Right lobe of liver (tissue), 6 donors: ENCODE measurements at regions not wholly inside any gene's neighbourhood (a gene's known extent, or its start where the extent isn't known, plus 50 kb on each side); places are given as distances from the start of the nearest gene placed in this dataset.

Experiments used
- ATAC-seq, 4 donors: fragments of 200-7000 bp; cut with Tn5 transposase; one replicate each; pipeline ENCODE4 v1.9.1; 2020; ENCODE audit warnings: mild to moderate bottlenecking in 4 of 4, moderate library complexity in 4 of 4
- DNase-seq, 3 donors: peaks; one replicate each; pipeline ENCODE4 v3.0.0-alpha.2; 2020
- H3K27ac ChIP-seq, 3 donors: fragments of 200-600 bp; one replicate each; pipeline ENCODE4 v1.8.0; 2022
- H3K27me3 ChIP-seq, 2 donors: fragments of 200-600 bp; one replicate each; pipeline ENCODE4 v1.8.0; 2022
- H3K36me3 ChIP-seq, 4 donors: fragments of 200-600 bp; sonication (generic) in 1 of 4; one replicate each; pipeline versions ENCODE4 v1.5.1 to v1.8.0; 2017 to 2022; ENCODE audit warnings: control low read depth in 1 of 4
- H3K4me1 ChIP-seq, 4 donors: fragments of 200-600 bp; sonication (generic) in 1 of 4; one replicate each; pipeline versions ENCODE4 v1.5.1 to v1.8.0; 2017 to 2022; ENCODE audit warnings: control low read depth in 1 of 4
- H3K4me3 ChIP-seq, 3 donors: fragments of 200-600 bp; one replicate each; pipeline ENCODE4 v1.8.0; 2022
- H3K9me3 ChIP-seq, 4 donors: fragments of 200-600 bp; sonication (generic) in 1 of 4; one replicate each; pipeline versions ENCODE4 v1.5.1 to v1.8.0; 2017 to 2022; ENCODE audit warnings: control low read depth in 1 of 4
- POLR2A ChIP-seq: fragments of 450-650 bp; IDR thresholded peaks from one replicate; pipeline ENCODE4 v1.6.1; 2017; ENCODE audit warnings: antibody characterized with exemption, mild to moderate bottlenecking
- WGBS: methylation state at CpG from one replicate; pipeline ENCODE4 v1.1.6; 2018; ENCODE audit warnings: low coverage, low lambda C conversion rate; ENCODE audit not compliant: insufficient coverage; ENCODE audit errors: missing lambda C conversion rate; 5-methylcytosine and 5-hydroxymethylcytosine counted together
- intact Hi-C, 2 donors: fragments of 100-400 bp; cut with DNase I; formaldehyde crosslinking; loops; one replicate each; pipeline versions ENCODE4 v1.11.2 to v1.14.1; 2022
- TF ChIP-seq, protein P1 (sequence below), 4 donors: fragments of 200-600 bp in 3 of 4; fragments of 450-650 bp in 1 of 4; IDR thresholded peaks; one replicate each; pipeline versions ENCODE4 v1.5.1 to v1.8.0; 2016 to 2022; ENCODE audit warnings: antibody characterized with exemption in 4 of 4, mild to moderate bottlenecking in 2 of 4
- donor health status: DM: no; HTN: yes; CAD: no.
- donor health status: DM: no; HTN: no; CAD: no.
- donor health status: DM: no; HTN: no; CAD: no.
- donor health status: DM: no; HTN: yes; CAD: no.
- donor health status: DM: no; HTN: yes; CAD: no.

DNA sequence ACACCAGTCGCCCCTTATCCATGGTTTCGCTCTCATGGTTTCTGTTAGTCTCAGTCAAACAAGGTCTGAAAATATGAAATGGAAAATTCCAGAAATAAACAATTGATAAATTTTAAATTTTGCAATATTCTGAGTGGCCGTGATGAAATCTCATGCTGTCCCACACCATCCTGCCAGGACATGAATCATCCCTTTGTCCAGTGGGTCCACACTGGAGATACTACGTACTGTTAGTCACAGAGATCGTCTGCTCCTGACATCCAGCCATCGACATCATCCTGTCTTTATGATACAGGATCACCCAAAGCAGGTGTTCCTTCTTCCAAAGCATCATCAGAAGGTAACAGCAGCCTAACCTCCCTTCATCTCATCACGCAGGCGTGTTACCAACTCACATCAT is 76.5 kb upstream of the MSX1 start:
- TF ChIP-seq, protein P1, sequence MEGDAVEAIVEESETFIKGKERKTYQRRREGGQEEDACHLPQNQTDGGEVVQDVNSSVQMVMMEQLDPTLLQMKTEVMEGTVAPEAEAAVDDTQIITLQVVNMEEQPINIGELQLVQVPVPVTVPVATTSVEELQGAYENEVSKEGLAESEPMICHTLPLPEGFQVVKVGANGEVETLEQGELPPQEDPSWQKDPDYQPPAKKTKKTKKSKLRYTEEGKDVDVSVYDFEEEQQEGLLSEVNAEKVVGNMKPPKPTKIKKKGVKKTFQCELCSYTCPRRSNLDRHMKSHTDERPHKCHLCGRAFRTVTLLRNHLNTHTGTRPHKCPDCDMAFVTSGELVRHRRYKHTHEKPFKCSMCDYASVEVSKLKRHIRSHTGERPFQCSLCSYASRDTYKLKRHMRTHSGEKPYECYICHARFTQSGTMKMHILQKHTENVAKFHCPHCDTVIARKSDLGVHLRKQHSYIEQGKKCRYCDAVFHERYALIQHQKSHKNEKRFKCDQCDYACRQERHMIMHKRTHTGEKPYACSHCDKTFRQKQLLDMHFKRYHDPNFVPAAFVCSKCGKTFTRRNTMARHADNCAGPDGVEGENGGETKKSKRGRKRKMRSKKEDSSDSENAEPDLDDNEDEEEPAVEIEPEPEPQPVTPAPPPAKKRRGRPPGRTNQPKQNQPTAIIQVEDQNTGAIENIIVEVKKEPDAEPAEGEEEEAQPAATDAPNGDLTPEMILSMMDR (IDR thresholded peaks at IDR 0.05): no peak
- TF ChIP-seq POLR2A: no peak

DNA sequence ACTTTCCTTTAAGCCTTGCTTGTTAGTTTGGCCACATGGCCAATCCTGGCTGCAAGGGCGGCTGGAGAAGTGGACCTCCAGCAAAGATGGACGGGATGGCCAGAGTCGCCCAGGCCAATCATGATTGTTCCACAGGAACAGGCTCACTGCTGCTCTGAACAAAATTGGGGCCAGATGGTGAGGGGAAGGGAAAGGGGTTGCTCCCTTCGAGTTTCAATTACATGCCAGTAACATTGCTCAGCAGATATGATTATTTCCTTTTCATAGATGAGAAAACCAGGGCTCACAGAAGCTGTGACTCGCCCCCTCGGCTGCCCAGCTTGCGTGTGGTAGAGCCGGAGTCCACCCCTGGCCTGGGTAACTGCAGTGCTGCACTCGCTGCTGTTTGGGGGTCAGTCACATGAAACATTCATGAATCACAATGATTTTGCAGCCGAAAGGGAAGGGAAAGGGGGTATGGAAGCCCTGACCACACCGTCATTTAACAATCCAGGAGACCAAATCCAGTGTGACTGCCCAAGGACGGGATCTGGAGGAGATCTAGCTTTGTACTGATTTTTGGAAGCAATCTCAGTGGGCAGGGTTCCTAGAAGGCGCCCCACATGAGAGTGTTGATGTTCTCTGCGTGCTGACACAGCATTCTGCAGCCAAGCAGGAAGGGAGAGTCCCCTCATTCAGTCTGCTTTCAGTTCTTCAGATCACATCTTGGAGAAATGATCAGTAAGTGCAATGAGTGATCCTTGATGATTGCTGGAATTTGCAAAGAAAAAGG is 77.3 kb upstream of the MSX1 start:
- H3K27me3 ChIP-seq: no peaks in the 10 kb centered on the region
- WGBS: 63% methylated on average over 11 of the region's 14 CpGs
- no peak for ATAC-seq
- no peak overlapping the region for H3K4me3 ChIP-seq
- no peak overlapping the region for H3K27ac ChIP-seq
- TF ChIP-seq, protein P1 (IDR thresholded peaks at IDR 0.05): no peak
- TF ChIP-seq POLR2A: no peak
- peaks cover 0 to 3% (median 0%) of the 10 kb centered on the region in 4 donors for H3K9me3 ChIP-seq
- no peaks in the 10 kb centered on the region for H3K4me1 ChIP-seq
- H3K36me3 ChIP-seq: no peaks in the 10 kb centered on the region
- intact Hi-C loops: no loop called here
- DNase-seq: no peak

More for the DNA sequence above, 76.5 kb upstream of the MSX1 start:
- H3K9me3 ChIP-seq: peaks cover 0 to 3% (median 0%) of the 10 kb centered on the region in 4 donors
- intact Hi-C loops: no loop called here
- DNase-seq (no peak), ATAC-seq (no peak)
- H3K36me3 ChIP-seq: no peaks in the 10 kb centered on the region
- H3K4me1 ChIP-seq: no peaks in the 10 kb centered on the region
- H3K27me3 ChIP-seq: no peaks in the 10 kb centered on the region
- H3K27ac ChIP-seq: no peak overlapping the region
- no peak overlapping the region for H3K4me3 ChIP-seq
- 71% methylated on average over 7 of the region's 8 CpGs for whole genome bisulfite sequencing

GRCh38 chr4:4780729-4781244 is 78.7 kb upstream of the MSX1 start:
- intact Hi-C loops: no loop called here
- no peak for DNase-seq
- Histone ChIP-seq H3K9me3 (peaks cover 0 to 3% (median 0%) of the 10 kb centered on the region in 4 donors), H3K4me3 (no peak overlapping the region), H3K36me3 (no peaks in the 10 kb centered on the region), H3K27me3 (no peaks in the 10 kb centered on the region), H3K4me1 (no peaks in the 10 kb centered on the region), H3K27ac (no peak overlapping the region)
- ATAC-seq: no peak
- TF ChIP-seq POLR2A: no peak
- TF ChIP-seq, protein P1 (IDR thresholded peaks at IDR 0.05): no peak
- 87% methylated on average over 6 of the region's 6 CpGs for WGBS

- intact Hi-C loops: no loop called here
- H3K9me3 ChIP-seq: peaks cover 0 to 3% (median 0%) of the 10 kb centered on the region in 4 donors
Observed at GRCh38 chr4:4779486-4779885, 80.0 kb upstream of the MSX1 start.

More at GRCh38 chr4:4779486-4779885, 80.0 kb upstream of the MSX1 start:
- Histone ChIP-seq H3K4me3 (no peak overlapping the region), H3K36me3 (no peaks in the 10 kb centered on the region), H3K4me1 (no peaks in the 10 kb centered on the region), H3K27me3 (no peaks in the 10 kb centered on the region), H3K27ac (no peak overlapping the region)
- TF ChIP-seq, protein P1 (IDR thresholded peaks at IDR 0.05): no peak
- TF ChIP-seq POLR2A: no peak
- no peak for ATAC-seq
- DNase-seq: no peak
- 75% methylated on average over 8 of the region's 8 CpGs for WGBS
